Tibial nerve (tissue), 4 donors: ENCODE measurements at regions not wholly inside any gene's neighbourhood (a gene's known extent, or its start where the extent isn't known, plus 50 kb on each side); places are given as distances from the start of the nearest gene placed in this dataset.

Experiments
- DNase-seq, 2 donors: peaks; one replicate each; pipeline ENCODE4 v3.0.0-alpha.2; 2019; ENCODE audit warnings: low spot score in 2 of 2
- H3K27ac ChIP-seq, 4 donors: fragments of 200-600 bp; sonication (generic) in 3 of 4; one replicate each; pipeline ENCODE4 v1.5.1; 2017 to 2019; ENCODE audit warnings: mild to moderate bottlenecking in 1 of 4
- H3K27me3 ChIP-seq, 2 donors: fragments of 200-600 bp; sonication (generic) in 1 of 2; one replicate each; pipeline versions ENCODE4 v1.5.1 to v1.6.0; 2017 to 2019
- H3K36me3 ChIP-seq, 3 donors: fragments of 200-600 bp; sonication (generic); one replicate each; pipeline ENCODE4 v1.5.1; 2018 to 2019
- H3K4me1 ChIP-seq, 4 donors: fragments of 200-600 bp; sonication (generic) in 3 of 4; one replicate each; pipeline ENCODE4 v1.5.1; 2017 to 2019
- H3K4me3 ChIP-seq, 4 donors: fragments of 200-600 bp; sonication (generic) in 3 of 4; one replicate each; pipeline ENCODE4 v1.5.1; 2017 to 2019; ENCODE audit warnings: mild to moderate bottlenecking in 1 of 4, moderate library complexity in 1 of 4
- H3K9me3 ChIP-seq, 4 donors: fragments of 200-600 bp; sonication (generic) in 3 of 4; one replicate each; pipeline ENCODE4 v1.5.1; 2017 to 2019
- EP300 ChIP-seq, 2 donors: sonication (generic); formaldehyde crosslinking; IDR thresholded peaks; one replicate each; pipeline ENCODE4 v1.6.1; 2017; ENCODE audit warnings: antibody characterized with exemption in 2 of 2, mild to moderate bottlenecking in 1 of 2
- POLR2A ChIP-seq, 2 donors: fragments of 450-650 bp; IDR thresholded peaks; one replicate each; pipeline ENCODE4 v1.6.1; 2017; ENCODE audit warnings: antibody characterized with exemption in 2 of 2, mild to moderate bottlenecking in 2 of 2, moderate library complexity in 2 of 2
- WGBS, 2 donors: methylation state at CpG; one replicate each; pipeline ENCODE4 v1.1.5; 2018; 5-methylcytosine and 5-hydroxymethylcytosine counted together
- TF ChIP-seq, protein P1 (sequence below), 5 experiments: fragments of 200-600 bp in 3 of 5; fragments of 450-650 bp in 2 of 5; sonication (generic) in 3 of 5; IDR thresholded peaks; one replicate each; pipeline ENCODE4 v1.5.1; 2016 to 2019; ENCODE audit warnings: antibody characterized with exemption in 5 of 5, mild to moderate bottlenecking in 3 of 5, moderate library complexity in 2 of 5

DNA sequence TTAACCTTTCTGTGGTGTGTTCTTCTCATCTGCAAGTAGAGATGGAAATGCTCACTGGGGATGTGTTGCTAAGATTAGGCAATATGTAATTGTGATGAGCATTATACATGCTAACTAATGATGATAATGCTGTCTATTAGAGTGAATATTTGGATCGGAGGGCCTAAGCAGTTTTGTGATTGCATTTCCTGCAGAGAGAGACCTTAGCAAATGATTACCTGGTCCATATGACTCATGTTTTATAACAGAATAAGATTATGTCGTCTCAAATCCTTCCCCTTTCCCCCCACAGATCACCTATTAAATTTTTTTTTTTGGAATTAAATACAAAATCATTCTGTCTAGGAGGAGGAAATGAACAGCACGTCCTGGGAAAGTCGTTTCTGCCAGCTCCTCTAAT, 82.7 kb downstream of the IZUMO3 start:
- Histone ChIP-seq H3K36me3 (no peaks in the 10 kb centered on the region), H3K4me1 (no peaks in the 10 kb centered on the region), H3K9me3 (no peaks in the 10 kb centered on the region), H3K27me3 (no peaks in the 10 kb centered on the region), H3K27ac (no peak overlapping the region), H3K4me3 (no peak overlapping the region)
- WGBS, 2 donors, result 75 to 84% methylated on average over 4 of the region's 4 CpGs
- DNase-seq, result no peak
- TF ChIP-seq POLR2A (IDR thresholded peaks at IDR 0.05) (no peak), EP300 (IDR thresholded peaks at IDR 0.05) (no peak)
- TF ChIP-seq, protein P1, sequence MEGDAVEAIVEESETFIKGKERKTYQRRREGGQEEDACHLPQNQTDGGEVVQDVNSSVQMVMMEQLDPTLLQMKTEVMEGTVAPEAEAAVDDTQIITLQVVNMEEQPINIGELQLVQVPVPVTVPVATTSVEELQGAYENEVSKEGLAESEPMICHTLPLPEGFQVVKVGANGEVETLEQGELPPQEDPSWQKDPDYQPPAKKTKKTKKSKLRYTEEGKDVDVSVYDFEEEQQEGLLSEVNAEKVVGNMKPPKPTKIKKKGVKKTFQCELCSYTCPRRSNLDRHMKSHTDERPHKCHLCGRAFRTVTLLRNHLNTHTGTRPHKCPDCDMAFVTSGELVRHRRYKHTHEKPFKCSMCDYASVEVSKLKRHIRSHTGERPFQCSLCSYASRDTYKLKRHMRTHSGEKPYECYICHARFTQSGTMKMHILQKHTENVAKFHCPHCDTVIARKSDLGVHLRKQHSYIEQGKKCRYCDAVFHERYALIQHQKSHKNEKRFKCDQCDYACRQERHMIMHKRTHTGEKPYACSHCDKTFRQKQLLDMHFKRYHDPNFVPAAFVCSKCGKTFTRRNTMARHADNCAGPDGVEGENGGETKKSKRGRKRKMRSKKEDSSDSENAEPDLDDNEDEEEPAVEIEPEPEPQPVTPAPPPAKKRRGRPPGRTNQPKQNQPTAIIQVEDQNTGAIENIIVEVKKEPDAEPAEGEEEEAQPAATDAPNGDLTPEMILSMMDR (IDR thresholded peaks at IDR 0.05), result no peak

DNA sequence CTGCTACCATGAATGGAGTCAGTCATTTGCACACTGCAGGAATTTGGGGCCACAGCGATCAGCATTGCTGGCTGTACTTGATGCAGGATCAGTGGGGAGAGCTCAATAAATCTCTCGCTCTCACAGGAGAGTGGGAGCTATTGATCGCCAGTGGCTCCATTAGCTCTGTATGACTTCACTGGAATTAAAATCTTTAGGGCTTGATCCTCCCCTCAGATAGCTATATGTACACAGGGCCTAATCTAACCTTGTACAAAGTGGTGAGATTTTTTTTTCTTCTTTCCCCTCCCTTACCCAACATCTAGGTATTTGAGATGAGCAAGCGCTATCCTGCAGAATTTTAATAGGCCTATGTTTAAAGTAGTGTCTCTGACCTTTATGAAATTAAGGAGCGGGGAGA, 84.9 kb downstream of the IZUMO3 start:
- WGBS, 2 donors, result 85% methylated on average over 5 of the region's 5 CpGs
- DNase-seq, result no peak
- TF ChIP-seq POLR2A (IDR thresholded peaks at IDR 0.05), result no peak
- TF ChIP-seq, protein P1 (IDR thresholded peaks at IDR 0.05), result no peak
- TF ChIP-seq EP300 (IDR thresholded peaks at IDR 0.05), result no peak

DNA sequence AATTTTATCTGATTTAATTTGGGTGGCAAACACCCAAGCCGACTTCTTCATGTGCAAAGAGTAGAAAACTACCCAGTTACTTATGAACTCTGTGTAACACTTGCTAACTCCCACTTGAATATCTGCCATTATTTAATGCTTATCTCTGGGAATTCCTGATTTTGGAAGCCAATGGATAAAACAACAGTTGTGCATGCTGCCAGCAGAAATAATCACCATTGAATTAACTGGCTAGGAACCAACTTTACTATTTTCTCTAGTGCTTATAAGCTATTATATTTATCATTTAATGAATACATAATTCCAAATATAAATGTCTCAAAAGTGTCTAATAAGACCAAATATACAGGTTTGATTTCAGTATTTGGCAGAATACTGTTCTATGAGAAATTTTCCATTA, 85.7 kb downstream of the IZUMO3 start:
- peaks cover 0 to 3% (median 0%) of the 10 kb centered on the region in 4 donors for H3K9me3 ChIP-seq
- DNase-seq, result no peak
- H3K27ac ChIP-seq, result no peak overlapping the region
- H3K4me1 ChIP-seq, result no peaks in the 10 kb centered on the region
- WGBS, 2 donors, result 46 to 48% methylated on average over 1 of the region's 1 CpG
- no peaks in the 10 kb centered on the region for H3K27me3 ChIP-seq
- TF ChIP-seq, protein P1 (IDR thresholded peaks at IDR 0.05), result no peak
- TF ChIP-seq POLR2A (IDR thresholded peaks at IDR 0.05) (no peak), EP300 (IDR thresholded peaks at IDR 0.05) (no peak)
- H3K4me3 ChIP-seq, result no peak overlapping the region
- H3K36me3 ChIP-seq, result no peaks in the 10 kb centered on the region

More for the DNA sequence above, 84.9 kb downstream of the IZUMO3 start:
- H3K9me3 ChIP-seq, result no peaks in the 10 kb centered on the region
- H3K36me3 ChIP-seq, result no peaks in the 10 kb centered on the region
- H3K4me1 ChIP-seq, result no peaks in the 10 kb centered on the region
- H3K27me3 ChIP-seq, result no peaks in the 10 kb centered on the region
- no peak overlapping the region for H3K4me3 ChIP-seq
- no peak overlapping the region for H3K27ac ChIP-seq

DNA sequence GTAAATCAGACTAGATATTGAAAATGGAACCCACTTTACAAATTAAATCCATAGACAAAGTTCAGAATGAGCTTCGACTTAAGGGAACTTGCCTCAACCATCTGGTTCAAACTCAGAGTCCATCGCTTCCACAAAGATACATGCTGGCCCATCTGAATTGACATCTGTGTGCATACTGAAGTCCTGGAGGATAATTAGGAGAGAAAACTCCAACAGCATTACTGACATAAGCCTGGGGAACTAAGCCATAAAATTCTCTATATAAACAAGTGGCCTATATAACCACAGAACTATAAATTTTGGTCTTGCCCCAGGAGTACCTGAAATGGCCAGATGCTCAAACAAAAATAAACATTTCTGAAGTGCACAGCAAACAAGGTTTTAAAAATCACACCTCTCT, 94.4 kb downstream of the IZUMO3 start:
- 65 to 73% methylated on average over 2 of the region's 2 CpGs for WGBS, 2 donors
- H3K27me3 ChIP-seq, result no peaks in the 10 kb centered on the region

DNA sequence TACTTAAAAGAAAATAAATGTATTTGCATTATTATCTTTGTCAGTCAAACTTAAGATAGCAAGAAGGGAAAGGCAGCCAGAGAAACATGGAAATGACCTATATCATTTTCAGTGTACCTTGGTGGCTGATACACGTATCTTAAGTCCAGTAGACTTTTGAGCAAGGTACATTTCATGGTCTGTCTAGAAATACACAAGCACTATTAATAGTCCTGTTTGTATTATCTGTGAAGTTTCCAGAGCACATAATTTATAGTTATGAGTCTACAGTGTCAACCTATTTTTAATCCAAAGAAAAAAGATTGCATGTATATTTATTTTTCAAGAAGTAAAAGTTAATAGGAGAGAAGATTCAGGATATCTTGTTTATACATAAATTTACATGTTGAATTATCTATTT, 95.7 kb downstream of the IZUMO3 start:
- no peak for TF ChIP-seq POLR2A (IDR thresholded peaks at IDR 0.05)
- TF ChIP-seq EP300 (IDR thresholded peaks at IDR 0.05), result no peak
- TF ChIP-seq, protein P1 (IDR thresholded peaks at IDR 0.05), result no peak
- WGBS, 2 donors, result 84 to 88% methylated on average over 1 of the region's 1 CpG
- DNase-seq, result no peak
- H3K4me1 ChIP-seq, result no peaks in the 10 kb centered on the region
- H3K9me3 ChIP-seq, result peaks cover 0 to under 1% (median 0%) of the 10 kb centered on the region in 4 donors
- no peaks in the 10 kb centered on the region for H3K27me3 ChIP-seq
- no peaks in the 10 kb centered on the region for H3K36me3 ChIP-seq
- no peak overlapping the region for H3K27ac ChIP-seq
- H3K4me3 ChIP-seq, result no peak overlapping the region

More for the DNA sequence above, 94.4 kb downstream of the IZUMO3 start:
- DNase-seq, result no peak
- no peak overlapping the region for H3K4me3 ChIP-seq
- TF ChIP-seq, protein P1 (IDR thresholded peaks at IDR 0.05), result no peak
- TF ChIP-seq POLR2A (IDR thresholded peaks at IDR 0.05), result no peak
- TF ChIP-seq EP300 (IDR thresholded peaks at IDR 0.05), result no peak
- no peak overlapping the region for H3K27ac ChIP-seq
- no peaks in the 10 kb centered on the region for H3K4me1 ChIP-seq
- no peaks in the 10 kb centered on the region for H3K36me3 ChIP-seq
- peaks cover 0 to 4% (median 0%) of the 10 kb centered on the region in 4 donors for H3K9me3 ChIP-seq
